ENCODE measurements at regions not wholly inside any gene's neighbourhood (a gene's known extent, or its start where the extent isn't known, plus 50 kb on each side); places are given as distances from the start of the nearest gene placed in this dataset.

DNA sequence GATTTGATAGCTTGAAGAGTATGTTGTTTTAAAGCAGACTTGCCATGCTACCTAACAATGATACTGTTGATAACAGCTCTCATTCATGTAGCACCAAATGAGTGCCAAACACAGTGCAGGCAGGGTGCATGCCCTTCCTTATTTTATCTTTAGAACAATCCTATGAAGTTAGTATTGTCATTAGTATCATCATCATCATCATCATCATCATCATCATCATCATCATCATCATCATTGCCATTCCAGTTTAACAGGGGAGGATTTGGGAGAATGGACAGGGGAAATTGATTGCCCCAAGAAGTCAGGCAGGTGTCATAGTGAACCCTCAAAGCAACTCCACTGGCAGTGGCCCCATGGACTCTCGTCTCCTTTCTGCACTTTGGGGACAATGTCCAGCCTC lies 734.9 kb downstream of the VRK1 start:
- no peak for TF ChIP-seq YY1 (IDR thresholded peaks at IDR 0.05; ENCODE audit: insufficient read depth, insufficient read length)
- TF ChIP-seq SUZ12 (IDR thresholded peaks at IDR 0.05; ENCODE audit: extremely low read depth, insufficient read depth, insufficient read length) = no peak
- no peak for TF ChIP-seq ZNF274 (IDR thresholded peaks at IDR 0.05; ENCODE audit: low read depth, low read length)

DNA sequence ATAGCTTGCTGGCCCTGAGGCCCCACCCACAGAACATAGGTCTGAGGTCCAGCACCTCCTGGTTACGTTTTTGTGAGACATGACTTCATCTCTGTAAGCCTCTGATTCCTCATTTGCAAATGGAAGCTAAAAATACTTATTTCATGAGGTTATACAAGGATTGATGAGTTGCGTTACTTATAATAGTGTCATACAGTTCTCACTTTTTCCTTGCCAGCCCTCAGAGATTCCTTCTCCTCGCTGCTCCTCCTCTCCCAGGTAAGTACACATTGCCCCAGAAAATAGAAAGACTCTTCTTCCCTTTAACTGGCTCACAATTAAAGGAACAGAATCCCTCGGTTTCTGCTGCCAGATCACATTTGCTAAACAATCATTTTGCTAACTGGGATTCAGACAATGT lies 739.2 kb downstream of the VRK1 start:
- Histone ChIP-seq H3K9me3 (ENCODE audit: insufficient read depth, low read length) (no peaks in the 10 kb centered on the region), H3K27me3 (ENCODE audit: insufficient read depth, insufficient read length) (no peaks in the 10 kb centered on the region), H3K4me3 (ENCODE audit: insufficient read length, low read depth) (no peak overlapping the region), H3K4me1 (ENCODE audit: insufficient read depth, insufficient read length) (no peaks in the 10 kb centered on the region), H3K36me3 (ENCODE audit: insufficient read depth, insufficient read length, low read length) (no peaks in the 10 kb centered on the region), H3K9ac (ENCODE audit: insufficient read length, low read depth) (no peak overlapping the region)
- no peak for DNase-seq (ENCODE audit: low read depth, low spot score)
- TF ChIP-seq YY1 (IDR thresholded peaks at IDR 0.05; ENCODE audit: insufficient read depth, insufficient read length) = no peak
- no peak for TF ChIP-seq SUZ12 (IDR thresholded peaks at IDR 0.05; ENCODE audit: extremely low read depth, insufficient read depth, insufficient read length)
- TF ChIP-seq ZNF274 (IDR thresholded peaks at IDR 0.05; ENCODE audit: low read depth, low read length) = no peak

More for the DNA sequence above, 734.9 kb downstream of the VRK1 start:
- no peaks in the 10 kb centered on the region for H3K36me3 ChIP-seq (ENCODE audit: insufficient read depth, insufficient read length, low read length)
- DNase-seq (ENCODE audit: low read depth, low spot score) = no peak
- H3K9me3 ChIP-seq (ENCODE audit: insufficient read depth, low read length) = no peaks in the 10 kb centered on the region
- no peak overlapping the region for H3K4me3 ChIP-seq (ENCODE audit: insufficient read length, low read depth)
- no peaks in the 10 kb centered on the region for H3K4me1 ChIP-seq (ENCODE audit: insufficient read depth, insufficient read length)
- no peaks in the 10 kb centered on the region for H3K27me3 ChIP-seq (ENCODE audit: insufficient read depth, insufficient read length)
- no peak overlapping the region for H3K9ac ChIP-seq (ENCODE audit: insufficient read length, low read depth)

DNA sequence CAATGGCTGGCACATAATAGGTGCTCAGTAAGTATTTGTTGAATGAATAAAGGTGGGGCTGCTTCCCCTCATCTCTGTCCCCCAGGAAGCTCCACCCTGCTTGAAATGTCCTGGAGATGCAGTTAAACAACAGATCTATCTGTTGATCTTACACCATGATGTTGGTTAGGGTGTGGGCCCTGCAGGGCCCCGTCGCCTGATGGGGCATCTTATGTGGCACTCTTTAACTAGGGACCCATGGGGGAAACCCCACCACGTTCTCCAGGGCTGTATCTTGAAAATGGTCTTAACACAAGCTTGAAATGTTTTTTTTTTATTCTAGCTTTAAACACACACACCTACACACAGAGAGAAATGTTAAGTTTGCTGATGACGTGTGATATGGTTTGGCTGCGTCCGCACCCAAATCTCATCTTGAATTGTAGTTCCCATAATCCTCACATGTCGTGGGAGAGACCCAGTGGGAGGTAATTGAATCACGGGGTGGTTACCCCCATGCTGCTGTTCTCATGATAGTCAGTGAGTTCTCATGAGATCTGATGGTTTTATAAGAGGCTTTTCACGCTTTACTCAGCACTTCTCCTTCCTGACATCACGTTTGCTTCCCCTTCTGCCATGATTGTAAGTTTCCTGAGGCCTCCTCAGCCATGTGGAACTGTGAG lies 741.7 kb downstream of the VRK1 start:
- DNase-seq (ENCODE audit: low read depth, low spot score) = no peak
- Histone ChIP-seq H3K36me3 (ENCODE audit: insufficient read depth, insufficient read length, low read length) (no peaks in the 10 kb centered on the region), H3K4me3 (ENCODE audit: insufficient read length, low read depth) (no peak overlapping the region), H3K9ac (ENCODE audit: insufficient read length, low read depth) (no peak overlapping the region), H3K9me3 (ENCODE audit: insufficient read depth, low read length) (no peaks in the 10 kb centered on the region), H3K27me3 (ENCODE audit: insufficient read depth, insufficient read length) (no peaks in the 10 kb centered on the region), H3K4me1 (ENCODE audit: insufficient read depth, insufficient read length) (no peaks in the 10 kb centered on the region)
- TF ChIP-seq SUZ12 (IDR thresholded peaks at IDR 0.05; ENCODE audit: extremely low read depth, insufficient read depth, insufficient read length) (no peak), YY1 (IDR thresholded peaks at IDR 0.05; ENCODE audit: insufficient read depth, insufficient read length) (no peak), ZNF274 (IDR thresholded peaks at IDR 0.05; ENCODE audit: low read depth, low read length) (no peak)

DNA sequence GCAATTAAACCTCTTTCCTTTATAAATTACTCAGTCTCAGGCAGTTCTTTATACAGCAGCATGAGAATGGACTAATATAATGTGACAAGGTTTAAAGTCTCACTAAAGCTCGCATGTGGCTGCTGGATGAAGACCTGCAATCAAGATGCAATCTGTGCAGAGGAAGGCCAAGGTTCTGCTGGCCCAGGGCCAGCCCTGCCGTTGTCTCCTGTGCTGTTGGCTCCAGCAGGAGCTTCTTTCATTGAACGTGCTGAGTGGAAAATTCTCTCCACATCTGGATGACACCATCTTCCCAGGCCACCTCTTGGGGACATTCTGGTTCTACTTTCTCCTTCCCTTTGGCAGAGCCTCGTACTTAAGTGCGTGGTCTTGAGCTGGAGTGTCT lies 742.2 kb downstream of the VRK1 start:
- H3K4me3 ChIP-seq (ENCODE audit: insufficient read length, low read depth) = no peak overlapping the region
- no peak overlapping the region for H3K9ac ChIP-seq (ENCODE audit: insufficient read length, low read depth)
- H3K9me3 ChIP-seq (ENCODE audit: insufficient read depth, low read length) = no peaks in the 10 kb centered on the region
- no peaks in the 10 kb centered on the region for H3K36me3 ChIP-seq (ENCODE audit: insufficient read depth, insufficient read length, low read length)
- H3K27me3 ChIP-seq (ENCODE audit: insufficient read depth, insufficient read length) = no peaks in the 10 kb centered on the region
- no peak for DNase-seq (ENCODE audit: low read depth, low spot score)
- no peaks in the 10 kb centered on the region for H3K4me1 ChIP-seq (ENCODE audit: insufficient read depth, insufficient read length)
- TF ChIP-seq SUZ12 (IDR thresholded peaks at IDR 0.05; ENCODE audit: extremely low read depth, insufficient read depth, insufficient read length) = no peak
- no peak for TF ChIP-seq YY1 (IDR thresholded peaks at IDR 0.05; ENCODE audit: insufficient read depth, insufficient read length)
- no peak for TF ChIP-seq ZNF274 (IDR thresholded peaks at IDR 0.05; ENCODE audit: low read depth, low read length)

DNA sequence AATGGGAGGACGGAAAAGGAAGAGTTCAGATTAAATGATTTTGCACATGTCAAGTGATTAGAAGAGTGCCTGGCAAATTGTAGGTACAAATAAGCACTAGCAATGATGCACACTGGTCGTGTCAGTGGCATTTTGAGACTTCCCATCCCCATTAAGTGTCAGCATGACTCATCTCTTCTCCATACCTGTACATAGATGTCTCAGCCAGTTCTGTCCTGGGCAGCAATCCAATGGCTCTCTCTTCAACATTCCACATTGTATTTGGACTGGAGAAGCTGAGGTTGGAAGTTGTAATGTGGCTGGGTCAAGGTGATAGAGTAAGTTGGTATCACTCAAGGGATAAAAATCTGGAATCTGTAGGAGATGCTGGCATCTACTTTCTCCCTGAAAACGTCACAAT lies 742.7 kb downstream of the VRK1 start:
- Histone ChIP-seq H3K4me3 (ENCODE audit: insufficient read length, low read depth) (no peak overlapping the region), H3K4me1 (ENCODE audit: insufficient read depth, insufficient read length) (no peaks in the 10 kb centered on the region), H3K9ac (ENCODE audit: insufficient read length, low read depth) (no peak overlapping the region), H3K27me3 (ENCODE audit: insufficient read depth, insufficient read length) (no peaks in the 10 kb centered on the region), H3K9me3 (ENCODE audit: insufficient read depth, low read length) (no peaks in the 10 kb centered on the region), H3K36me3 (ENCODE audit: insufficient read depth, insufficient read length, low read length) (no peaks in the 10 kb centered on the region)
- DNase-seq (ENCODE audit: low read depth, low spot score) = no peak
- TF ChIP-seq ZNF274 (IDR thresholded peaks at IDR 0.05; ENCODE audit: low read depth, low read length) (no peak), YY1 (IDR thresholded peaks at IDR 0.05; ENCODE audit: insufficient read depth, insufficient read length) (no peak), SUZ12 (IDR thresholded peaks at IDR 0.05; ENCODE audit: extremely low read depth, insufficient read depth, insufficient read length) (no peak)

DNA sequence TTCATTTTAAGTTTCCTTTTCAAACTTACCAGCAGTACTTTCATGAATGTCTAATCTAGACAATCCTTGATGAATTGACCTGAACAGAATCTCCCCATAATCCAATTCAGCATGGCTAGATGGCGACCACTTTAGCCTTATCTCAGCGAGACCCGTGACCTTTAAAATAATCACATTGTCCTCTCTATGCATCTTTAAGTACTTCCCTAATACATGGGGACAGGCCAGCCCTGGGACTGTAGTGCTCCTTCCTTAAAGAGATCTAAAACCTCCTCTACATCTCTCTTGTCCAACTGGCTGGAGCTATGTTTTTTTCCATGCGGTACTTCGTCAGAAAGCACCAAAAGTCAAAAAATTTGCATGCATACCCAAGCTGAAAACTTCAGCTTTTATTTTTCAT lies 746.0 kb downstream of the VRK1 start:
- TF ChIP-seq SUZ12 (IDR thresholded peaks at IDR 0.05; ENCODE audit: extremely low read depth, insufficient read depth, insufficient read length) (no peak), ZNF274 (IDR thresholded peaks at IDR 0.05; ENCODE audit: low read depth, low read length) (no peak), YY1 (IDR thresholded peaks at IDR 0.05; ENCODE audit: insufficient read depth, insufficient read length) (no peak)
- Histone ChIP-seq H3K9ac (ENCODE audit: insufficient read length, low read depth) (no peak overlapping the region), H3K4me3 (ENCODE audit: insufficient read length, low read depth) (no peak overlapping the region), H3K36me3 (ENCODE audit: insufficient read depth, insufficient read length, low read length) (no peaks in the 10 kb centered on the region), H3K4me1 (ENCODE audit: insufficient read depth, insufficient read length) (no peaks in the 10 kb centered on the region), H3K9me3 (ENCODE audit: insufficient read depth, low read length) (no peaks in the 10 kb centered on the region), H3K27me3 (ENCODE audit: insufficient read depth, insufficient read length) (no peaks in the 10 kb centered on the region)
- DNase-seq (ENCODE audit: low read depth, low spot score) = no peak

DNA sequence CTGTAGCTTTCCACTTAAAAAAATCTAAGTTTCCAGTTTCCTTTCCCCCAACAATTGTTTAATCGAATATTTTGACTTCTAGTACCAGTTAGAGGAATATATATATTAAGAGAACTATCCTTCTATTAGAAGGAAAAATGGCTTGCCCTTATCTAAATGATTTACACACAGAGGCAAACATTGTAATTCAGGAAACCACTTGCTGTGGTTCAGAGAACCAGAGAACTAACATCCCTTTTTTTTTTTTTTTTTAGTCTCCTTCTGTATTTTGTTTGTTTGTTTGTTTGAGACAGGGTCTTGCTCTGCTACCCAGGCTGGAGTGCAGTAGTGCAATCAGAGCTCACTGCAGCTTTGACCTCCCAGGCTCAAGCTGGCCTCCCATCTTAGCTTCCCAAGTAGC lies 746.6 kb downstream of the VRK1 start:
- H3K4me1 ChIP-seq (ENCODE audit: insufficient read depth, insufficient read length) = no peaks in the 10 kb centered on the region
- TF ChIP-seq SUZ12 (IDR thresholded peaks at IDR 0.05; ENCODE audit: extremely low read depth, insufficient read depth, insufficient read length) = no peak
- TF ChIP-seq YY1 (IDR thresholded peaks at IDR 0.05; ENCODE audit: insufficient read depth, insufficient read length) = no peak
- TF ChIP-seq ZNF274 (IDR thresholded peaks at IDR 0.05; ENCODE audit: low read depth, low read length) = no peak
- DNase-seq (ENCODE audit: low read depth, low spot score) = no peak
- no peak overlapping the region for H3K4me3 ChIP-seq (ENCODE audit: insufficient read length, low read depth)
- no peaks in the 10 kb centered on the region for H3K27me3 ChIP-seq (ENCODE audit: insufficient read depth, insufficient read length)
- H3K9ac ChIP-seq (ENCODE audit: insufficient read length, low read depth) = no peak overlapping the region
- H3K9me3 ChIP-seq (ENCODE audit: insufficient read depth, low read length) = no peaks in the 10 kb centered on the region
- no peaks in the 10 kb centered on the region for H3K36me3 ChIP-seq (ENCODE audit: insufficient read depth, insufficient read length, low read length)
